ENCODE measurements at regions not wholly inside any gene's neighbourhood (a gene's known extent, or its start where the extent isn't known, plus 50 kb on each side); places are given as distances from the start of the nearest gene placed in this dataset.

GRCh38 chr9:131809941-131810344, 70.1 kb upstream of the RAPGEF1 start:
- TF ChIP-seq CBFB (CRISPR knock-in tag; IDR thresholded peaks at IDR 0.05; ENCODE audit: low read depth) = no peak
- no peak for TF ChIP-seq ARID4B (CRISPR knock-in tag; IDR thresholded peaks at IDR 0.05; ENCODE audit: borderline replicate concordance)
- no peak for TF ChIP-seq NFE2L1 (CRISPR knock-in tag; IDR thresholded peaks at IDR 0.05)
- TF ChIP-seq CREM (CRISPR knock-in tag; IDR thresholded peaks at IDR 0.05) = no peak
- TF ChIP-seq ZNF671 (CRISPR knock-in tag; IDR thresholded peaks at IDR 0.05) = no peak
- no peak for TF ChIP-seq SOX15 (CRISPR knock-in tag; IDR thresholded peaks at IDR 0.05)
- no peak for TF ChIP-seq FOXK1 (CRISPR knock-in tag; IDR thresholded peaks at IDR 0.05)
- no peak for TF ChIP-seq TP53 (CRISPR knock-in tag; IDR thresholded peaks at IDR 0.05)
- TF ChIP-seq FOXP1 (CRISPR knock-in tag; IDR thresholded peaks at IDR 0.05; ENCODE audit: borderline replicate concordance) = no peak
- TF ChIP-seq GTF2I (CRISPR knock-in tag; conservative IDR thresholded peaks at IDR 0.05) = no peak
- TF ChIP-seq ZNF219 (CRISPR knock-in tag; IDR thresholded peaks at IDR 0.05; ENCODE audit: borderline replicate concordance) = no peak
- TF ChIP-seq USF1 (CRISPR knock-in tag; IDR thresholded peaks at IDR 0.05) = no peak
- no peak for TF ChIP-seq CTCF (IDR thresholded peaks at IDR 0.05)
- no peak for TF ChIP-seq ZBTB43 (CRISPR knock-in tag; IDR thresholded peaks at IDR 0.05)
- no peak for TF ChIP-seq ZMAT4 (CRISPR knock-in tag; IDR thresholded peaks at IDR 0.05)
- TF ChIP-seq ATF6 (CRISPR knock-in tag; IDR thresholded peaks at IDR 0.05) = no peak
- no peak for TF ChIP-seq MAX (CRISPR knock-in tag; IDR thresholded peaks at IDR 0.05)
- ChIA-PET CTCF (interaction anchor here (0.8 to 1.7 kb wide), 5 partner anchors 8 to 426 kb away, joined by 3 to 8 read pairs (median 3); no protein-coding TSS in a partner anchor), POLR2A (no interaction called here)
- no peak for ATAC-seq
- DNase-seq (ENCODE audit: low spot score) = no peak
- Mint-ChIP-seq H3K36me3 (no peaks in the 10 kb centered on the region), H3K4me1 (peaks cover 49% of the 10 kb centered on the region), H3K27ac (no peak overlapping the region), H3K4me3 (no peak overlapping the region), H3K27me3 (ENCODE audit: low read depth) (no peaks in the 10 kb centered on the region; the same call in 1 of the 2 replicates), H3K9me3 (no peaks in the 10 kb centered on the region)

Measured in WTC11 (cell line).